GM18907 (cell line): ENCODE measurements at regions not wholly inside any gene's neighbourhood (a gene's known extent, or its start where the extent isn't known, plus 50 kb on each side); places are given as distances from the start of the nearest gene placed in this dataset.
A peak's percentile ranks its signal among the peaks of the same experiment; 100 is the strongest.

Source experiments
- ATAC-seq: cut with Tn5 transposase; IDR thresholded peaks from one replicate; pipeline ENCODE4 v1.9.1; 2021; ENCODE audit warnings: mild to moderate bottlenecking, moderate library complexity; ENCODE audit not compliant: unreplicated experiment

DNA sequence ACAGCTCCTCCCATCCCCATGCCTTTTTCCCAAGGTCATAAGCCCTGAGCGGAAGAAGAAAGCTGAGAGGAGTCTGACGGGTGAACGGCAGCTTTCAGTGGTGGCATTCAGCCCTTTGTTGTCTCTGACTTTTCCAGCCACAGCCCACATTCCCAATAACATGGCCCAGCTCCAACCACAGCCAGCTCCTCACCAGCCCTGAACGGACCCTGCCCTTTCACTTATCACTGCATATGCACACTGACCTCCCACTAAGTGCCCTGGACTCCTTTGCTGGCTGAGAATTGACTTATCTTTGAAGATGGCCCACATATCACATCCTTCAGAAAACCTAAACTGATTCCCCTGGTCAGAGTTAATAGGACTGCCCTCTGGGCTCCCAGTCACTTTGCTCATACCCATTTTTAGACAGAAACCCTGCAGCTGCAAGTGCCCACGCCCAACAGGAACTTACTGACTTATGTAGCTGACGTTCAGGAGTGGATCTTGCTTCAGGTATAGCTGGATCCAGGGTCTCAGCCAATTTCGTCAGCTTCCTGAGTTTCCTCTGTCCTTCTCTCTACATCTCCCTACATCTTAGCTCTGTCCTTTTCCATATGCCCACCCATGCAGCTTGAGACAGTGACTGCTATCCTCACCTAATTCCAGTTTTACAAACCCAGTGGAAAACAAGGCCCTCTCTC is 348.5 kb upstream of the PROK2 start:
- no peak for ATAC-seq

DNA sequence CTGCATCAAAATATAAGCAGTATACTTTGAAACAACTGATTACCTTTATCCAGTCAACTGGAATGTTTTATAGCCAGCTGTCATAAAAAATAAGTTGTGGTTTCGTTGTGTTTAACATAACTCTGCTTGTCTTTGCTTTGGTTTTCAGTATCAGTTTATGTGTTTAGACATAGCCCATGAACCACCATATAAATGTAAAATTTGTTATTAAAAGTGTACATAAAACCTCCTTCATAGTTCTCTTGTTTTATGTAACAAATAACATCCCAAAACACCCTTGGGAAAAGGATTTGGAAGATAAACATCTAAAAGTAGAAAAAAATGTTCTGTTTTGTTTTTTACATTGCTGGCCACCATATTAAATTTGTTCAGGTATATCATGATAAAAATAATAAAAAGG is 347.0 kb upstream of the PROK2 start:
- ATAC-seq: no peak

DNA sequence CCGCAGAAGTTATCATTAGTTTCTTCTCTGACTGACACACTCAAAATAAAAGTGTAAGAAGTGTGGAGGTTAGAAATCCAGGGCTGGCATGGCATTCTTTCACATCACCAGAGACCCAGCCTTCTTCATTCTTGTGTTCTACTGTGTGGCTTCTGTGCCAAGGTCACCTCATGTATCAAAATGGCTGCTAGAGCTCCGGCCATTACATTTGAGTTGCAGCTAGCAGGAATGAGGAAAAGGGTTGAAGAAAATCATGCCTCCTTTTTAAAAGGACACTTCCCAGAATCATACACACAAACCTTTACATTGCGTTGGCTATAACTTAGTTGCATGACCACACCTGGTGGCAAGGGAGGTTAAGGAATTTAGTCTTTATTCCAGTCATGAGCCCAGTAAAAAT is 345.6 kb upstream of the PROK2 start:
- no peak for ATAC-seq

DNA sequence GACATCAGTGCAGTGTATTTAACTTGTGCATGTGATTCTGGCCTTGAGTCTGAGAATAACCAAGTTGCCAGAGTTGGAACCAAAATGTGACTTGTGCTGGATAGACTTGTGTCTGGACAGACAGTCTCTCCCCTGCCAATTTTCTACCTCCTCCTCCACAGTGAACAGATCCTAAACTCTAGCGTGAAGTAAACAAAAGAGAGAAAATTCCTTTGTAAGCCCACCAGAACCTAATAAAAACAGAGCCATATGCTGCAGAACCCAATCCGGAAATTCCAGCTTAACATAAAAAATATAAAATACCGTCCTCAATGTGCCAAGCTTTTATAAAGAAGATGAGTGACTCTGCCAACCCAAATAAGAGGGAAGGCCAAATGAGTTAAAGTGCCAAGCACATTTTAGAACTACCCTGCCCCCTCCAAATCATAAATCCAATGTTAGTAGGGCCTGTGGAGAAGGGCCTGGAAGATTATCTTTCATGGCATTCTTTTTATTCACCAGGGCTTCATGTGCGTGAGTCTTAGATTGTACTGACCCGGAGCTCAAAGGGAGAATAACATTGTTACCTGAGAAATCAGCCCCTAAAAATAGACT is 344.6 kb upstream of the PROK2 start:
- ATAC-seq: no peak

DNA sequence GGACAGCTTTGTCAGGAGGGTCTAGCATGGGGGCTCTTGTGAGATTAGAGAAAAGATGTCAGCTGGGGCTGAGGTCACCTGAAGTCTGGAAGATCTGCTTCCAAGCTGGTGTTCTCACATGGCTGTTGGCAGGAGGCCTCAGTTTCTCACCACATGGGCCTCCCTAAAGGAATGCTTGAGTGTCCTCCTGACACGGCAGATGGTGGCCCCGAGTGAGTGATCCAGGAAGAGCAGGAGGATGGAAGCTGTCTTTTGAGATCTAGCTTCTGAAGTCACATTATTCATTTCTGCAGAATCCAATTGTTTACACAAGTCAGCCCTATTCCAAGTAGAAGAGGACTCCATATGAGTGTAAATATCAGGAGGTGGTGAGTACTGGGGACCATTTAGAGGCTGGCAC is 344.0 kb upstream of the PROK2 start:
- no peak for ATAC-seq

DNA sequence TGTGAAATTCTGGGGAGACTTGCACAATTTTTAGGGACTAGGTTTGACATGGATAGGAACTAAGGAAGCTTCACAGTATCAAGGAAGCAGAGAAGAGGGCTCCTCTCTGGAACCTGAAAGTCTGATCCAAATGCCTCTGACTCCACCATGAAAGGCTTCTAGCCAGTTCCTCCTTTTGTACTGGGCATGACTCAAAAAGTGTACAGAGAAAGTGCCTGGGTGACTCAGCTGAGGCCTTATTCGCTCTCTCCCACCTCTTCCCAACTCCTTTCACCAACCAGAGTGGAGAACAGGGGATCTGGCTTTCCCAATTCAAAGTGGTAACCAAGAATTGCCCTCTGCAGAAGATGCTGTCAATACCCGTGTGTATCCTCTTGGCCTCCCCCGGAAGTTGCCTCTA is 342.9 kb upstream of the PROK2 start:
- no peak for ATAC-seq

DNA sequence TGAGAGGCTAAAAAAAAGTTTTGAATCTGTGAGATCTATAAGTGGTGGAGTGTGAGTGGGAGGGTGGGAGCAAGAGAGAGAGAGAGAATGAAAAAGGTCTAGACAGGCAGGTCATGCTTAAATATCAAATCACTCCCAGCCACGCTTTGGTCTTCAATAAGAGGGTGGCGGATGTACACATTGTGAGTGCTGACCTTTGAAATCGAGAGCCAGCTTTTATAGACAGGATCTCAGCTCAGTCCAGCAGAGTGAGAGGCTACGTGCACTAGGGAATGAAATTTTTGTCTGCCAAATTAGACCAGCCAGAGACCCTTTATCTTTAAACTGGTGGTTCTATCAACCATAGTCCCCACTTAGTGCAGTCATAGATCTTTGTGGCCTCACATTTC is 342.3 kb upstream of the PROK2 start:
- no peak for ATAC-seq

DNA sequence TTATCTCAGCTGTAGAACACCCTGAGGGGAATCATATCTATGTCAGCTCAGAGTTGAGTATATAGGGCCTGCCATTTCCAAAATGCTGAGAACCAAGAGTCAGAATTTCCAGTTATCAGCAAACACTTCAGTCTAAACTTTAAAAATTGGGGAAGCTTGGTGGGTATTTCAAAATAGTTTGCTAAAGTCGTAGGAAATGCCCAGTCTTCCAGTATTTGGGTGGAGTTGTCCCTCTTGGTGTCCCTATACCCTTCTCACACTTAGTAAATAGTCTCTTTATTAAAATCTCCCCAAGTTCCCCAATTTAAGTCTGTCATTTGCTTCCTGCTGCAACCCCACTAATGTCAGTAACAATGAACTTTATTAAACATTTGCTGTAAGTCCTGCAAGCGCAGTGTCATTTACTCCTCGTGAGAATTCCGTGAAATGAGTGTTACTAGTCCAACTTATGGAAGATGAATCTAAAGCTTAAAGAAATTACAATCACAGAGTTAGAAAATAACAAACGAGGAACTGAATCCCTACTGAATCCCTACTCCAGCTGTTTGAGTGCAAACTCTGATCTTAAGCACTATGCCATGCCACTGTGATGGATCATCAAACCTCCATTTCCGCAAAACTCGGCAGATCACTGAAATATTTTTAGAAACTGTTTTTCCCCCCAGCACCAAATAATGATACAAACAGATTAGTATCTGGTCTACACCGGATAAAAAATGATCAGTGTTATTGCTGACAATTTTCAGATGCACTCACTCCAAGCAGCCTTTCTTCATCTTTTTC is 341.7 kb upstream of the PROK2 start:
- no peak for ATAC-seq

DNA sequence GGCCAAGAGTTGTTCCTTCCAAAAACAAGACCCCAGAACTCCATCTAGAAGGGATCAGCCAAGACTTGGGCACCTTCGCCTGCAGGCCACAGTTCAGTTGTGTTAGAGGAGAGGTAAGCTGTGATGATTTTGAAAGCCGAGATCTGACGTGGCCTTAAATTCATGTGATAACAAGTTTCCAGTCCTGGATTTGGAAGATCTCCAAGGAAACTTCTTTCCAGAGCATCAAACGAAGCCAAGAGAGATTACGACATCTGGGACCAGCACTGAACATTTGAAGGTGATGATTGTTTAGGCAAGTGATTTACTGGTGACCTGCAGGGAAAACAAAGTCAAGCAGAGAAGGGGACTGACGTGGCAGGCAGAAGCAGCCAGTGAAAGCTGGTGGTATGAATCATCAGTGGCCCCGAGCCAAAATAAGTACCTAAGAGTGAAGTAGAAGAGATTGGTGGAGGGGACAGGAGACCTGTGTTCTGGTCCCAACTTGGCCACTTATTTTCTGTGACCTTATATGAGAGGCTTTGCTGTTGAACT is 339.0 kb upstream of the PROK2 start:
- no peak for ATAC-seq

DNA sequence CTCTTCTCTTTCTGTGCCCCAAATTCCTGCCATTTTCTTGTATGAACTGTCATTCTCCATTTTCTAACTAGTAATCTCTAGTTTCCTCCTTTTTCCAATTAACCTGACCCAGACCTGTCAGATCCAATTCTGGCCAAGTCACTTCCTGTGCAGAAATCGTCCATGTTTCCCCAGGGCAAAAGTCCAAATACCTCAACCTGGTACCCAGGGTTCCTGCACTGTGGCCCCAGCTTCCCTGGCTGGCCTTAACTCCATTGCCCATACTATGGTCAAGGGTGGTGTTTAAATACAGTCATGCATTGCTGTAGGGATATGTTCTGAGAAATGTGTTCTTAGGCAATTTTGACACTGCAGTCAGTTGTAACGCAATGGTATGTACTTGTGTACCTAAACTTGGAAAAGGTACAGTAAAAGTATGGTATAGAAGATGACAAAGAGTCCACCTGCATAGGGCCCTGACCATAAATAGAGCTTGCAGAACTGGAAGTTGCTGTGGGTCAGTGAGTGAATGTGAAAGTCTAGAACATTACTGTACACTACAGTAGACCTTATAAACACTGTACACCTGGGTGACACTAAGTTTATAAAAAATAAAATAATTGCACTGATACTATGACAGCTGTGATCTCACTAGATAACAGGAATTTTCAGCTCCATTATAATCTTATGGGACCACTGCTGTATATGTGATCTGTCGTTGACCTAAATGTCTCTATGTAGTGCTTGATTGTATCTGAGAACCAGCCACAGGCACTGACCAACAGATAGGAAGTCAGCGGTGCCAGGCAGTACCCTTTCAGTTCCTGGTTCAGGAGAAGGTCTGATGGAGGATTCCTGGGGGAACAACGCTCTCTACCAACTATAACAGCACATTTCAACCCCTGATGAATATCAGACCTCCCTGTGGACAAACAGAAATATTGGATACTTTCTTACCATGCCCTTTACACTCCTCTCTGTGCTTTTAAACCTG is 336.1 kb upstream of the PROK2 start:
- peak; percentile 80 for ATAC-seq

DNA sequence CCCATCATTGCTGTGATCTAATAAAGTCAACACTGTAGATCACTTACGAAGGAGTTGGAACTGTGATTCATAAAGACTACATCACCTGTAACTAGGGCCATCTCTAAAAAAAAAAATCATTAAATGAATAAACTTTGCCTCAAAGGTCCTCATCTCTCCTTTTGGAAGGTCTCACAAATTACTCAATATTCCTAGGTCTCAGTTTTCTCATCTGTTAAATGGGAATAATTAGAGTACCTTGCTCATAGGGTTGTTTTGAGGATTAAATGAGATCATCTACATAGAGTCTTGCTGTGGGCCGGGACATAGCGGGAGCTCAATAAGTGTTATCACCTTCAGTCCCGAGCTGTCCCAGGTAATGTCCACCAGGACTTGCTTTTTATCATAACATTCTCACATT is 335.1 kb upstream of the PROK2 start:
- no peak for ATAC-seq

DNA sequence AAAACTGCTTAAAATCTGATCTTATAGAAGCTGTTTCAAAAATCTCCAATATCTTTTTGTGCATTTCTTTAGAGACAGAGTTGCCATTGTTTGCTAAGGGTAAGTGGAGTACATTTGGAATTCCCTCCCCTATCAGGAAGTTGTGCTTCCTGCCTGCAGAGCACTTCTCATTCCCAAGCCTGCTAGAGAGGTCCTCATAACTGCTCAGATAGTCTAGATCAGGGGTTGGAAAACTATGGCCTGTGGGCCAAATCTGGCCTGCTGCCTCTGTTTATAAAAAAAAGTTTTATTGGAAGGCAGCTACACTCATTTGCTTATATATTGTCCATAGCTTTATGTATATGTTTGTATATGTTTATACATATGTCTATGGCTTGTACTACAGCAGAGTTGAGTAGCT is 333.7 kb upstream of the PROK2 start:
- ATAC-seq: no peak

DNA sequence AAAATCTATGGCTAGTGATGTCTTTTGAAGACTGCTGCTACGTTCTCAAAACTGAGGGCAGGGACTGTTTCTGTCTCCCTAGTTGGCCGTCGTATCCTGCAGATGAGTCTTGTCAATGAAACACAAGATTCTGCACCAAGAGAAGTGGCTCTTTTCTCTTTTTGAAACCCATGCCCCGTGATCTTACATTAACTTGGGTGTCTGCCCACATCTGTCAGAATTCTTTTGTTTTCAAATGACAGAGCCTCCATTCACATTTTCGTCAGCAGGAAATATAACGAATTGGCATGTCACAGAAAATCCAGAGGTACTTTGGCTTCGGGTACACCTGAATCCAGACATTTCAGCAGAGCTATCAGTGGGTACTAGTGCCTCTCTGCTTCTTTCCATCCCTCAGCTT is 331.3 kb upstream of the PROK2 start:
- ATAC-seq: no peak

DNA sequence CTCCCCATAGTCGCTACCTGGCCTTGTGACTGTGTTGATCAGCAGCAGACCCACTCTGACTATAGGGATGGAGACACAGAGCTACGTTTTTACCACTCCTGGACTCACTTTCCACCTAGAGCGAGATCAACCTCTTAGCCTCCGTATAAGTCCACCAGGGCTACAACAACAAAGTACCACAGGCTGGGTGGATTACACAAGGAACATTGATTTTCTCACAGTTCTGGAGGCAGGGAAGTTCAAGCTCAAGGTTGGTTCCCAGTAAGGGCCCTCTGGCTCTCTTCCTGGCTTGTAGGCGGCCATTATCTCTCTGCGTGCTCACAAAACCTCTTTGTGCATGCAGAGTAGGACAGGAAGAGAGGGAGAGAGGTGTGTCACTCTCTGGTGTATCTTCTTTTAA is 330.4 kb upstream of the PROK2 start:
- ATAC-seq: no peak

DNA sequence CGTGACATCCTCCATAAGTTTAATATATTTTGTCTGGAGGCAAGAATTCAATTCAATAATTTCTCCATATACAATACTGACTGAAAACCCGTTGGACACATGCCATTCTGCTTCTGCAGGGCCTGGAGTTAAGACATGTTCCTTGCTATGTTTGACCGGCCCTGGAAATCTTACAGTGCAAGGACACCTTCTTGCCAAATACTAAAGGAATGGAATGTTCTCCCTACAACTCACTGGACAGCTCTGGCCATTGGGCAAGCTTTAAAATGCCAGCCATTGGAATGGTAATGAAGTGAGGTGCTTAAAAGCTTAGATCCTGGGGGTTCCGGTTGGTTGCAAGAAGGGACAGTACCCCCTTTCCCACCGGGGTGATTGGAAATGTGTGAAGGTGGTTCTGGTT is 329.8 kb upstream of the PROK2 start:
- no peak for ATAC-seq

DNA sequence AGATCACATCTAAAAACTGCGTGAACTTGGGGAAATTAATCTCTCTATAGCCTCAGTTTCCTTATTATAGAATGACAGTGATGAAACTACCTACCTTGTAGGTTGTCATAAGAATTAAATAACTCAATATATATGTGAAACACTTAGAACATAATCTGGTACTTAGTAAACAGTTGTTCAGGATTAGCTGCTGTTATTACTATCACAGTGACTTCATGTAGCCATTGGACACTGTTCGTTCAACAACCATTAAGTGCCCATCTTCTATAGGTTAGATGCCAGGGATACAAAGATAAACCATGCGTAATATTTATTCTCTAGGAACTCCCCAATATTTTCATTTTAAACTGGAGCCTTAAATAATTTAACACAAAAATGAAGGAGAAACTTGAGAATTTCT is 329.0 kb upstream of the PROK2 start:
- ATAC-seq: no peak

DNA sequence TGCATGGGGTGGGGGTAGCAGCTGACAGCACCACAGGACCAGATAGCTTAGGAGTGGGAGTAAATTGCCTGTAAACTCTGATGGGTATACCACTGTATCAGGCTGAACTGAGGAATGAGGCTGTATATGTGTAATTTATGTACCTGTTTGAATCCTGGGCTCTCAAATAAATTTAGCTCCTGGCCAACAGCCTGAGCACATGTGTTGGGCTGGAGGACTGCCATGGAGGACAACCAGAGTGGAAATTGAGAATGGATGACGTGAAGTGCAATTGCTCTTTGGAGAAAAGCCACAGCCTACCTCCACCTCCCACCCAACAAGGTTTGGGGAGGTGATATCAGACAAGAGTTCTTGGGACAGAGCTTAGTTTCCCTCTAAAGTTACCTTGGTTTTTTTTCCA is 328.6 kb upstream of the PROK2 start:
- ATAC-seq: no peak

DNA sequence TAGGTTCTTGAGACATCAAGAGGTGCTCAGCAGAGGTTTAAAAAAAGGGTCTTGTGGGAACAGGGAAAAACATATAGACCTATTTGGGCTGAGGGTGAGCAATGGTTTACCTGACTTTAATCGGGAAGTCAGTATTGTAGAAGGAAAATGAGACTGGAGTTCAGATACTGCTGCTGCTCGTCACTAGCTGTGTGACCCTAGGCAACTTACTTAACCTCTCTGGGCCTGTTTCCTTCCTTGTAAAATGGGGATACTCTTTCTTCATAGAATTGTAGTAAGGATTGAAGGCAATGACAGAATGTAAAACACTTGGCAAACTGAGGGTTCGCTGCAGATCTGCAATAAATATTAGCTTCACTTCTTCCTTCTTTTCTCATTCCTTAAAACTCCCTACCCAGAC is 327.5 kb upstream of the PROK2 start:
- no peak for ATAC-seq

DNA sequence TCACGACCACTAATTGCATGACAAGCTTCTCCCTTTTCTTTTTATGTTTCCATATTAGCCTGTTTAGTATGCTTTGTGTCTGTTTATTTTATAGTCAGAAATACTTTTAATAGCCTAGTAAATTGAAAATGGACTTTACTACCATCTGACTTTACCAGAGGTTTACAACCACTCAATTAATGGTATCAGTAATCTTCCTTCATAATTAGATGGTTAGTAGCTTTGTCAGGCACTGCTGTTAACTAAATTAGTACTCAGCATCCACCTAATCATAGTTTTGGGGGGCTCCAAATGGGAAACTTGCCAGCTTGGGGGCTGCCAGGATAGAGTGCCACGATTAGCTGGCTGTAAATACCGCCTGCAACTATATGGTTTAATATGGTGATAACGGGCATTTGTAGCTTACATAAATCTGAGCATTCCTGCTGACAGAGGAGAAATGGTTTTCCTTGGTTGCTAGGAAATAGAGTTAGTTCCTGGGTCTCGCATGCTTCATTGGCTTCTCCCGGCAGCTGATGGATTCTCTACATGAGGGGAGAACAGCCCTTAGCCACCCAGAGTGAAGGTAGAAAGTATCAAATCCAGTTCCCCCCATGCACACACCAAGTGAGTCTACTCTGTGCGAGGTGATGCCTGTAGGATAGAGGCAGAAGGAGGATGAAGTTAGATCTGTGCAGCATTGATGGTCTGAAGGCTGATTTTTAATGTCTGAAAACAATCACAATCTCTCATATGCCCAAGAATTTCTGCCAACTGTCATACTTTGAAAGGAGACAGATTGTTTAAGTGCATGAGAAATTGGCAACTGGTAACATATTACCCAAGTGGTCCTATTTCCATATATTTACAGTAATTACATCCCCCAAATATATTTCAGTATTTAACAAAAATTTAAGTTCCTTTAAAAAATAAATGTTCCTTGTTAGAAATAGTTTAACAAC is 326.6 kb upstream of the PROK2 start:
- no peak for ATAC-seq
